NB4 (cell line): ENCODE measurements at regions not wholly inside any gene's neighbourhood (a gene's known extent, or its start where the extent isn't known, plus 50 kb on each side); places are given as distances from the start of the nearest gene placed in this dataset.

ENCODE experiments used
- CTCF ChIP-seq: IDR thresholded peaks from one replicate; pipeline ENCODE4 v1.5.1; 2012; ENCODE audit warnings: low read depth, low read length
- MAX ChIP-seq: IDR thresholded peaks from 2 replicates; pipeline ENCODE4 v1.6.1; 2011; ENCODE audit warnings: low read depth, low read length
- MYC ChIP-seq: IDR thresholded peaks from 2 replicates; pipeline ENCODE4 v1.6.1; 2011; ENCODE audit warnings: low read depth, low read length
- POLR2A ChIP-seq: IDR thresholded peaks from 2 replicates; pipeline ENCODE4 v1.6.1; 2011; ENCODE audit warnings: mild to moderate bottlenecking; ENCODE audit not compliant: insufficient read length; ENCODE audit errors: extremely low read depth

GRCh38 chr10:128420623-128421022, 294.4 kb upstream of the MKI67 start:
- TF ChIP-seq POLR2A: no peak
- no peak for TF ChIP-seq CTCF
- TF ChIP-seq MYC: no peak
- no peak for TF ChIP-seq MAX
